Fibroblast of lung (primary cell): ENCODE measurements at regions not wholly inside any gene's neighbourhood (a gene's known extent, or its start where the extent isn't known, plus 50 kb on each side); places are given as distances from the start of the nearest gene placed in this dataset.

Source experiments
- DNase-seq, 2 donors: peaks; one replicate each; pipeline versions ENCODE4 v3.0.0 to v3.0.0-alpha.2; 2010; ENCODE audit warnings: low read depth in 2 of 2
- H2AFZ ChIP-seq: 2 replicates; pipeline ENCODE4 v1.5.1; 2012; ENCODE audit warnings: low read length, control low read depth, inconsistent platforms
- H3K27ac ChIP-seq: 2 replicates; pipeline ENCODE4 v1.5.1; 2011; ENCODE audit warnings: low read length, control low read depth; ENCODE audit not compliant: insufficient read depth
- H3K27me3 ChIP-seq: 2 replicates; pipeline ENCODE4 v1.5.1; 2011; ENCODE audit warnings: mild to moderate bottlenecking, low read length; ENCODE audit not compliant: control insufficient read depth, insufficient read depth
- H3K36me3 ChIP-seq: 2 replicates; pipeline ENCODE4 v1.5.1; 2011; ENCODE audit warnings: low read length; ENCODE audit not compliant: control insufficient read depth, insufficient read depth
- H3K4me1 ChIP-seq: 2 replicates; pipeline ENCODE4 v1.5.1; 2011; ENCODE audit warnings: low read length; ENCODE audit not compliant: control insufficient read depth, insufficient read depth; ENCODE audit errors: extremely low read depth
- H3K4me2 ChIP-seq: 2 replicates; pipeline ENCODE4 v1.5.1; 2011; ENCODE audit warnings: low read length, control low read depth; ENCODE audit not compliant: insufficient read depth; ENCODE audit errors: extremely low read depth
- H3K4me3 ChIP-seq, 4 experiments: fragments of 200-600 bp in 1 of 4; sonication (generic) in 1 of 4; replicated peaks in 1 of 4; 2 replicates each; pipeline ENCODE4 v1.5.1; 2011 to 2016; ENCODE audit warnings: low read length in 4 of 4, low read depth in 3 of 4, mild to moderate bottlenecking in 3 of 4, control low read depth in 2 of 4, inconsistent platforms in 1 of 4, mixed read lengths in 1 of 4; ENCODE audit not compliant: insufficient read depth in 1 of 4; ENCODE audit errors: control extremely low read depth in 1 of 4
- H3K79me2 ChIP-seq: 2 replicates; pipeline ENCODE4 v1.5.1; 2012; ENCODE audit warnings: mild to moderate bottlenecking, low read length, inconsistent platforms; ENCODE audit not compliant: control insufficient read depth, insufficient read depth
- H3K9ac ChIP-seq: 2 replicates; pipeline ENCODE4 v1.5.1; 2011; ENCODE audit warnings: mild to moderate bottlenecking, low read length, control low read depth; ENCODE audit not compliant: insufficient read depth
- H3K9me3 ChIP-seq: 2 replicates; pipeline ENCODE4 v1.5.1; 2012; ENCODE audit warnings: low read depth, low read length; ENCODE audit not compliant: control insufficient read depth, insufficient read depth
- H4K20me1 ChIP-seq: 2 replicates; pipeline ENCODE4 v1.5.1; 2011; ENCODE audit warnings: low read length; ENCODE audit not compliant: control insufficient read depth, insufficient read depth; ENCODE audit errors: extremely low read depth
- EZH2 ChIP-seq: IDR thresholded peaks from 2 replicates; pipeline ENCODE4 v1.5.1; 2012; ENCODE audit warnings: low read length, control low read depth, mild to moderate bottlenecking; ENCODE audit errors: missing control alignments
- TF ChIP-seq, protein P1 (sequence below), 2 donors: IDR thresholded peaks in 1 of 2; conservative IDR thresholded peaks in 1 of 2; 1 replicate in 1 of 2; 2 replicates in 1 of 2; pipeline ENCODE4 v1.5.1; 2011 to 2012; ENCODE audit warnings: low read length in 2 of 2, control low read depth in 1 of 2, inconsistent platforms in 1 of 2, low read depth in 1 of 2, mild to moderate bottlenecking in 1 of 2

DNA sequence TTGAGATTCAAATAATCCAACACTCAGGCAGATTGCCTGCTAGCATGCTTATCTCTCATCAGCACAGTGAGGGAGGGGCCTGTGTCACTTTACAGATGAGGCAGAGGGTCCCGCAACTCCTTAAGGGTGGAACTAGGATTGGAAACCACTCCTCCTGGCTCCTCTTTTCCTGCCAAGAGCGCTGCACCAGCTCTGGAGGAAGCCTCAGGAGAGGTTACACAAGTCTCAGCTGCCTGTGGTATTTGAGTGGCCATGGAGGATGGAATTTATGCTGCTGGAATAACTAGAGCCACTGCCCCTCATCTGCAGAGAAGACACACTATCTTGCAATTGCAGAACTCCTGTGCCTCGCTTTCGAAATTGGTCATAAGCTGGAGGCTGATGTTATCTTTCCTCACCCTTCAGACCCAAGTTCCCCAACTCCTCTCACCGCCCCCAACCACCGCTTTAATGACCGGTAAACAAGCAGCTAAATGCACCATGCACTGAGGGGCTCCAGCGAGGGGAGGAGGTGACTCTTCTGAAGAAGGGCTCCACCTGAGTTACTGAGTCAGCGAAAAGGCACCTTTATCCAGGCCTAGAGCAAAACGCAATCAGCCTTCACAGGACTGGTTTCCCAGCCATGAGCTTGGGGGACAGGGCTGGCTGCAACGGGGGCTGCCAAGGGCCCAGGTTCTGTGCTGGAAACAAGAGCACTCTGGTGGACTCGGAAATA, 245.8 kb downstream of the SOX11 start:
- Histone ChIP-seq H3K79me2 (no peaks in the 10 kb centered on the region), H2AFZ (no peak overlapping the region), H3K27me3 (no peaks in the 10 kb centered on the region), H3K27ac (no peak overlapping the region), H3K4me3 (no peak overlapping the region), H3K9me3 (no peaks in the 10 kb centered on the region), H3K4me1 (no peaks in the 10 kb centered on the region), H3K36me3 (no peaks in the 10 kb centered on the region), H3K9ac (no peak overlapping the region), H4K20me1 (no peaks in the 10 kb centered on the region), H3K4me2 (no peak overlapping the region)
- DNase-seq: peak in 1 of 2 donors; percentile 24
- no peak for TF ChIP-seq EZH2
- TF ChIP-seq, protein P1, sequence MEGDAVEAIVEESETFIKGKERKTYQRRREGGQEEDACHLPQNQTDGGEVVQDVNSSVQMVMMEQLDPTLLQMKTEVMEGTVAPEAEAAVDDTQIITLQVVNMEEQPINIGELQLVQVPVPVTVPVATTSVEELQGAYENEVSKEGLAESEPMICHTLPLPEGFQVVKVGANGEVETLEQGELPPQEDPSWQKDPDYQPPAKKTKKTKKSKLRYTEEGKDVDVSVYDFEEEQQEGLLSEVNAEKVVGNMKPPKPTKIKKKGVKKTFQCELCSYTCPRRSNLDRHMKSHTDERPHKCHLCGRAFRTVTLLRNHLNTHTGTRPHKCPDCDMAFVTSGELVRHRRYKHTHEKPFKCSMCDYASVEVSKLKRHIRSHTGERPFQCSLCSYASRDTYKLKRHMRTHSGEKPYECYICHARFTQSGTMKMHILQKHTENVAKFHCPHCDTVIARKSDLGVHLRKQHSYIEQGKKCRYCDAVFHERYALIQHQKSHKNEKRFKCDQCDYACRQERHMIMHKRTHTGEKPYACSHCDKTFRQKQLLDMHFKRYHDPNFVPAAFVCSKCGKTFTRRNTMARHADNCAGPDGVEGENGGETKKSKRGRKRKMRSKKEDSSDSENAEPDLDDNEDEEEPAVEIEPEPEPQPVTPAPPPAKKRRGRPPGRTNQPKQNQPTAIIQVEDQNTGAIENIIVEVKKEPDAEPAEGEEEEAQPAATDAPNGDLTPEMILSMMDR (conservative IDR thresholded peaks at IDR 0.05 in 1 of 2, IDR thresholded peaks at IDR 0.05 in 1 of 2; ENCODE audit: low read depth in 1 of 2, low read length in 2 of 2): no peak

DNA sequence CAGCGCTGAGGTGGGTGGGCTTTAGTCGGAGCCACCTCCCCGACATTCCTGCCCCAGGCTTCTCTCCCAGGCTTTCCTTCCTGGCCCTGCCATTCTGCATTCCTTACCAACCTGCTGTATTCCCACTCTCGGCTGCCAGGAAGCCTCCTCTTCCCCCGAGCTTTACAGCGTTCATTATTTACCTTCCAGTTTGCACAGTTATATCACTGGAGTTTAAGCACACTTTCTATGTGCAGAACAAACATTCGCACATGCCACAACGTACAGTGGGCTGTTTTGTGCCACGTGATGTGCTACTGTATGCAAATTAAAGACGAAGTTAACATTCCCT, 246.3 kb downstream of the SOX11 start:
- Histone ChIP-seq H3K9me3 (no peaks in the 10 kb centered on the region), H2AFZ (no peak overlapping the region), H3K9ac (no peak overlapping the region), H3K27ac (no peak overlapping the region), H3K4me1 (no peaks in the 10 kb centered on the region), H3K4me3 (no peak overlapping the region), H3K79me2 (no peaks in the 10 kb centered on the region), H4K20me1 (no peaks in the 10 kb centered on the region), H3K4me2 (no peak overlapping the region), H3K27me3 (no peaks in the 10 kb centered on the region), H3K36me3 (no peaks in the 10 kb centered on the region)
- no peak for DNase-seq
- TF ChIP-seq, protein P1 (conservative IDR thresholded peaks at IDR 0.05 in 1 of 2, IDR thresholded peaks at IDR 0.05 in 1 of 2; ENCODE audit: low read depth in 1 of 2, low read length in 2 of 2): no peak
- no peak for TF ChIP-seq EZH2

DNA sequence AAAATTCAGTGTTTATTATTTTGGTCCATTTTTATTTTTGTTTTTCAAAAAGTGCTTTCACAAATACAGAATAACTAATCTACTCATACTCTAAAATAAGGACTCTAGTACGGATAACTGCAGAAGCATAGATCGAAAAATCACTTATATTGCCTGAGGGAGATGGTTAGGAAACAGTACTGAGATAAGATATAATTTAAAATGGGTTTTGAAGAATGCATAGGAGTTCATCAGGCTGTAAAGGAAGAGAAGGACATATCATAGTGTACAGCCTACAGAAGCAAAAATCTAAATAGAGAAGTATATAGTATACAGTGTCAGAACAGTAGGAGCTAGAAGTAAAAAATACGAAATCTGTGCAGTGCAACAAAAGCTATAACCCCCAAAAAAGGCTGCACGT, 247.4 kb downstream of the SOX11 start:
- TF ChIP-seq, protein P1 (conservative IDR thresholded peaks at IDR 0.05 in 1 of 2, IDR thresholded peaks at IDR 0.05 in 1 of 2; ENCODE audit: low read depth in 1 of 2, low read length in 2 of 2): no peak
- TF ChIP-seq EZH2: no peak
- Histone ChIP-seq H3K4me2 (no peak overlapping the region), H3K27me3 (no peaks in the 10 kb centered on the region), H2AFZ (no peak overlapping the region), H3K9me3 (no peaks in the 10 kb centered on the region), H4K20me1 (no peaks in the 10 kb centered on the region), H3K36me3 (no peaks in the 10 kb centered on the region), H3K4me1 (no peaks in the 10 kb centered on the region), H3K27ac (no peak overlapping the region), H3K79me2 (no peaks in the 10 kb centered on the region), H3K9ac (no peak overlapping the region), H3K4me3 (no peak overlapping the region)
- DNase-seq: no peak
